Heart right ventricle (tissue), 16 donors: ENCODE measurements at regions not wholly inside any gene's neighbourhood (a gene's known extent, or its start where the extent isn't known, plus 50 kb on each side); places are given as distances from the start of the nearest gene placed in this dataset.

Source experiments
- ATAC-seq, 8 donors: fragments of 200-7000 bp; cut with Tn5 transposase; one replicate each; pipeline ENCODE4 v1.9.1; 2020; ENCODE audit warnings: mild to moderate bottlenecking in 8 of 8, moderate library complexity in 8 of 8, moderate number of reproducible peaks in 1 of 8
- DNase-seq, 2 donors: peaks; one replicate each; pipeline ENCODE4 v3.0.0-alpha.2; 2020
- H3K27ac ChIP-seq, 10 donors: fragments of 200-600 bp; sonication (generic) in 2 of 10; one replicate each; pipeline versions ENCODE4 v1.5.0 to v1.8.0; 2020 to 2022; ENCODE audit warnings: mild to moderate bottlenecking in 3 of 10
- H3K27me3 ChIP-seq, 7 donors: fragments of 200-600 bp; one replicate each; pipeline ENCODE4 v1.8.0; 2021 to 2022; ENCODE audit warnings: mild to moderate bottlenecking in 2 of 7
- H3K36me3 ChIP-seq, 9 donors: fragments of 200-600 bp; sonication (generic) in 1 of 9; one replicate each; pipeline versions ENCODE4 v1.5.0 to v1.8.0; 2020 to 2022; ENCODE audit warnings: mild to moderate bottlenecking in 2 of 9
- H3K4me1 ChIP-seq, 9 donors: fragments of 200-600 bp; sonication (generic) in 1 of 9; one replicate each; pipeline versions ENCODE4 v1.5.0 to v1.8.0; 2020 to 2022; ENCODE audit warnings: mild to moderate bottlenecking in 4 of 9
- H3K4me3 ChIP-seq, 10 donors: fragments of 200-600 bp; sonication (generic) in 2 of 10; one replicate each; pipeline versions ENCODE4 v1.5.0 to v1.8.0; 2020 to 2022; ENCODE audit warnings: mild to moderate bottlenecking in 7 of 10, moderate library complexity in 2 of 10
- H3K9me3 ChIP-seq, 11 donors: fragments of 200-600 bp in 10 of 11; sonication (generic) in 2 of 11; one replicate each; pipeline versions ENCODE4 v1.5.0 to v1.8.0; 2013 to 2022; ENCODE audit warnings: mild to moderate bottlenecking in 2 of 11, control low read depth in 1 of 11, moderate library complexity in 1 of 11
- CTCF ChIP-seq, 9 donors: fragments of 200-600 bp; sonication (generic) in 2 of 9; IDR thresholded peaks; one replicate each; pipeline versions ENCODE4 v1.5.0 to v1.8.0; 2021 to 2022; ENCODE audit warnings: antibody characterized with exemption in 9 of 9, mild to moderate bottlenecking in 5 of 9, moderate library complexity in 1 of 9
- WGBS, 2 donors: extraction: QIAGEN DNeasy Blood & Tissue Kit; methylation state at CpG; one replicate each; pipeline ENCODE4 v1.1.7; 2013; ENCODE audit warnings: inconsistent platforms in 1 of 2; 5-methylcytosine and 5-hydroxymethylcytosine counted together
- intact Hi-C, 10 donors: fragments of 100-400 bp; cut with DNase I; formaldehyde crosslinking; loops; one replicate each; pipeline versions ENCODE4 v1.11.1 to v1.14.2; 2022
- donor health status: Arrhythmogenic right ventricular cardiomyopathy.
- donor health status: ischemic (EF 13 %, LVEDD 7.1; RV severe dilation, severe dysfunction).
- donor health status: healthy with polysubstance abuse.
- donor health status: DM: no; HTN: yes; CAD: no.
- donor health status: DM: no; HTN: no; CAD: no.
- donor health status: ischemic (EF 25% LVEDD 6.9; RV normal size, moderate dysfunction).
- donor health status: ischemic (EF 25% LVEDD 5.7; RV mildly dilated, moderate dysfunction).
- donor health status: healthy.
- donor health status: DM: yes; HTN: yes; CAD: no.
- donor health status: Ischemic cardiomyopathy.
- donor health status: ischemic (EF 35%, LVEDD 5.7; RV mildly dilated, moderate dysfunction).
- donor health status: nonischemic (EF 11% LVEDD 7.7; RV severe dilation, severe dysfunction).
- donor health status: DM: yes; HTN: yes; CAD: no.
- donor health status: PGD.
- donor health status: ischemic (EF 29% LVEDD 5.4; RV normal size, mild dysfunction).
- donor health status: nonischemic (EF 23%, LVEDD 6.1; RV moderate dilation, normal function).

GRCh38 chr11:41609511-41609910 is 150.1 kb upstream of the LRRC4C start:
- TF ChIP-seq CTCF (IDR thresholded peaks at IDR 0.05), result no peak
- Histone ChIP-seq H3K4me1 (no peaks in the 10 kb centered on the region), H3K27me3 (no peaks in the 10 kb centered on the region), H3K27ac (no peak overlapping the region), H3K36me3 (no peaks in the 10 kb centered on the region), H3K4me3 (no peak overlapping the region), H3K9me3 (peaks cover 0 to 9% (median 0%) of the 10 kb centered on the region in 11 donors)
- 18 to 23% methylated on average over 1 of the region's 1 CpG for whole genome bisulfite sequencing, 2 donors
- DNase-seq, result no peak
- ATAC-seq, result no peak
- intact Hi-C loops, result no loop called here

DNA sequence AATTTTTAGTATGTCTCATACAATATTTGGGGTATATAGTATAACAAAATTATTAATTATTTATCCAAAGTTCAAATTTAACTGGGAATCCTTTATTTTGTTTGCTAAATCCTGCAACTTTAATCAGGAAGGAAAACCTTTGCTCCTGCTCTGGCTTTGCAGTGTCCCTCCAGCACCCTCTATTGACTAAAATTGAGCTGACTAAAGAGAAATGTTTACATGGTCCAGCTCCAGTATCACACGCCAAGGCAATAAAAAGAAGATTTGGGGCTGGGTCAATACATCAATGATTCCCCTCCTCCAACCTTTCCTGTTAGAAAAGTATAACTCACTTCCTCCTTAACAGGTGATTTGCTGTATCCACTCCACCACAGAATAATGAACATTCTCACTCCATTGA is 153.0 kb upstream of the LRRC4C start:
- TF ChIP-seq CTCF (IDR thresholded peaks at IDR 0.05), result no peak
- Histone ChIP-seq H3K4me3 (no peak overlapping the region), H3K4me1 (no peaks in the 10 kb centered on the region), H3K36me3 (no peaks in the 10 kb centered on the region), H3K27ac (no peak overlapping the region), H3K9me3 (peaks cover 0 to 30% (median 7%) of the 10 kb centered on the region in 11 donors), H3K27me3 (no peaks in the 10 kb centered on the region)
- no peak for ATAC-seq
- intact Hi-C loops, result no loop called here
- WGBS, 2 donors, result 31 to 58% methylated on average over 1 of the region's 1 CpG
- no peak for DNase-seq

DNA sequence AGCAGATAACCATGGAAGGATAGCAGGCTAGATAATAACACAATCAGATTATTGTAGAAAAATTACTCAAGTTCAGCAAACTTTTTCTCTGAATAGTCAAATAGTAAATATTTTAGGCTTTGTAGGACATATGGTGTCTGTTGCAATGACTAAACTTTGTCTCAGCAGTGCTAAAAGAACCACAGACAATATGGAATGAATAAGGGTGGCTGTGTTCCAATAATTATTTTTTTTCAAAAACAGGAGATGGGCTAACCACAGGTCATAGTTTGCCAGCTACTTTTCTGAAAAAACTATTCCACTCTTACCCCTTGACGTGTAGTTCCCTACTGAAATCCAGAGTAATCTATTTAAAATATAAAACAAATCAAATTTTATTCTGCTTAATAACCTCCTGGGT is 153.9 kb upstream of the LRRC4C start:
- H3K4me1 ChIP-seq, result no peaks in the 10 kb centered on the region
- no peaks in the 10 kb centered on the region for H3K27me3 ChIP-seq
- intact Hi-C loops, result no loop called here
- DNase-seq, result no peak
- TF ChIP-seq CTCF (IDR thresholded peaks at IDR 0.05), result no peak
- no peak for ATAC-seq
- peaks cover 0 to 32% (median 7%) of the 10 kb centered on the region in 11 donors for H3K9me3 ChIP-seq
- no peaks in the 10 kb centered on the region for H3K36me3 ChIP-seq
- no peak overlapping the region for H3K27ac ChIP-seq
- WGBS, 2 donors, result 37 to 61% methylated on average over 1 of the region's 1 CpG
- H3K4me3 ChIP-seq, result no peak overlapping the region

GRCh38 chr11:41622707-41623359 is 163.4 kb upstream of the LRRC4C start:
- no peak overlapping the region for H3K27ac ChIP-seq
- no peak for TF ChIP-seq CTCF (IDR thresholded peaks at IDR 0.05)
- peaks cover 0 to 12% (median 0%) of the 10 kb centered on the region in 11 donors for H3K9me3 ChIP-seq
- H3K27me3 ChIP-seq, result no peaks in the 10 kb centered on the region
- no peaks in the 10 kb centered on the region for H3K4me1 ChIP-seq
- ATAC-seq (no peak), DNase-seq (no peak)
- H3K4me3 ChIP-seq, result no peak overlapping the region
- intact Hi-C loops, result no loop called here
- H3K36me3 ChIP-seq, result no peaks in the 10 kb centered on the region
- WGBS, 2 donors, result 86 to 92% methylated on average over 31 to 32 of the region's 32 CpGs
